Smooth muscle cell (in vitro differentiated cells): ENCODE measurements at regions not wholly inside any gene's neighbourhood (a gene's known extent, or its start where the extent isn't known, plus 50 kb on each side); places are given as distances from the start of the nearest gene placed in this dataset.

Experiments
- DNase-seq: peaks from one replicate; lab custom pipeline; 2025; ENCODE audit not compliant: unreplicated experiment; lab: John Stamatoyannopoulos, UW
- H2AFZ ChIP-seq: fragments of 200-600 bp; sonication (generic); 2 replicates; pipeline ENCODE4 v1.6.0; 2016; ENCODE audit warnings: antibody characterized with exemption, low read depth, mild to moderate bottlenecking
- H3F3A ChIP-seq: fragments of 200-600 bp; sonication (generic); 2 replicates; pipeline ENCODE4 v1.6.0; 2017; ENCODE audit warnings: antibody characterized with exemption, low read depth
- H3K27ac ChIP-seq: fragments of 200-600 bp; sonication (generic); 2 replicates; pipeline ENCODE4 v1.5.1; 2016; ENCODE audit warnings: low read depth, mild to moderate bottlenecking
- H3K27me3 ChIP-seq: fragments of 200-600 bp; sonication (generic); 2 replicates; pipeline ENCODE4 v1.6.1; 2016; ENCODE audit warnings: low read depth, mild to moderate bottlenecking
- H3K36me3 ChIP-seq: fragments of 200-600 bp; sonication (generic); 2 replicates; pipeline ENCODE4 v1.5.1; 2016; ENCODE audit warnings: low read depth
- H3K4me1 ChIP-seq: fragments of 200-600 bp; sonication (generic); 2 replicates; pipeline ENCODE4 v1.5.1; 2016; ENCODE audit warnings: low read depth
- H3K4me2 ChIP-seq: fragments of 200-600 bp; sonication (generic); 2 replicates; pipeline ENCODE4 v1.6.0; 2016; ENCODE audit warnings: mild to moderate bottlenecking
- H3K4me3 ChIP-seq: fragments of 200-600 bp; sonication (generic); 2 replicates; pipeline ENCODE4 v1.5.1; 2016; ENCODE audit warnings: mild to moderate bottlenecking
- H3K79me2 ChIP-seq: fragments of 200-600 bp; sonication (generic); 2 replicates; pipeline ENCODE4 v1.6.0; 2016; ENCODE audit warnings: low read depth, mild to moderate bottlenecking
- H3K9ac ChIP-seq: fragments of 200-600 bp; sonication (generic); 2 replicates; pipeline ENCODE4 v1.6.0; 2016; ENCODE audit warnings: low read depth
- H3K9me3 ChIP-seq: fragments of 200-600 bp; sonication (generic); replicated peaks from 2 replicates; pipeline ENCODE4 v1.5.1; 2016; ENCODE audit warnings: low read depth
- H4K20me1 ChIP-seq: fragments of 200-600 bp; sonication (generic); 2 replicates; pipeline ENCODE4 v1.6.0; 2016; ENCODE audit warnings: low read depth
- WGBS: methylation state at CpG from one replicate; pipeline ENCODE4 v1.1.7; 2016; ENCODE audit warnings: low lambda C conversion rate; 5-methylcytosine and 5-hydroxymethylcytosine counted together
- TF ChIP-seq, protein P1 (sequence below): fragments of 200-600 bp; sonication (generic); IDR thresholded peaks from 2 replicates; pipeline ENCODE4 v1.5.1; 2017; ENCODE audit warnings: borderline replicate concordance, mild to moderate bottlenecking, antibody characterized with exemption; ENCODE audit not compliant: insufficient read depth, poor library complexity, severe bottlenecking

DNA sequence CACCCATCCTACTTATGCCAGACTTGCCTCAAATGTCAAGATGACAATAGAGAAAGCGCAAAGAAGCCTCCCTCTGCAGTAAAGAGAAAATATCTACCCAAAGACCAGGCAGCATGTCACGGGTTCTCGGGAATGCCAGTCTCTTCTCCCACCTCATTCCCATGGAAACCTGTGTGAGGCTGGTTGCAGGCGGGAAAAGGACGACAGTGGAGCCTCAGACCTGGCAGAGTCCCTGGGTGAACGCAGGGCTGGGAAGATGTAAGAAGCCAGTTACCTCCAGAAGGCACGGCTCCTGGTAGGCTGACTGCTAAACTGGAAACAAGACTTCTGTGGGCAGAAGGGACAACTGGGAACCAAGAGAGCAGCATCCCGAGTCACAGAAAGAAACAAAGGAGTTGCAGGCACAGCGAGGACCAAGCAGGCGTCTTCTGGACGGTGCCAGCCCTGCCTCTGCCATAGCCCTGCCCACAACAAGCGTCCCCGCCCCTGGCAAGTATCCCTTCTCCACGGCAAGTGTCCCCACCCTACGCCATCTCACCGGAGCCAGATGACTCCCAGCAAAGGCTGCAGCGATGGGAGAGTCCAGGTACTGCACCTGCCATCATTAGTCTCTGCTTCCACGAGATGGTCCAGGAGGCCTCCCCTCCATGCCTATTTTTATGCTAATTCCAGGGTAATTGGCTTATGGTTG, 440.8 kb upstream of the MYT1L start:
- 85% methylated on average over 17 of the region's 18 CpGs for WGBS

DNA sequence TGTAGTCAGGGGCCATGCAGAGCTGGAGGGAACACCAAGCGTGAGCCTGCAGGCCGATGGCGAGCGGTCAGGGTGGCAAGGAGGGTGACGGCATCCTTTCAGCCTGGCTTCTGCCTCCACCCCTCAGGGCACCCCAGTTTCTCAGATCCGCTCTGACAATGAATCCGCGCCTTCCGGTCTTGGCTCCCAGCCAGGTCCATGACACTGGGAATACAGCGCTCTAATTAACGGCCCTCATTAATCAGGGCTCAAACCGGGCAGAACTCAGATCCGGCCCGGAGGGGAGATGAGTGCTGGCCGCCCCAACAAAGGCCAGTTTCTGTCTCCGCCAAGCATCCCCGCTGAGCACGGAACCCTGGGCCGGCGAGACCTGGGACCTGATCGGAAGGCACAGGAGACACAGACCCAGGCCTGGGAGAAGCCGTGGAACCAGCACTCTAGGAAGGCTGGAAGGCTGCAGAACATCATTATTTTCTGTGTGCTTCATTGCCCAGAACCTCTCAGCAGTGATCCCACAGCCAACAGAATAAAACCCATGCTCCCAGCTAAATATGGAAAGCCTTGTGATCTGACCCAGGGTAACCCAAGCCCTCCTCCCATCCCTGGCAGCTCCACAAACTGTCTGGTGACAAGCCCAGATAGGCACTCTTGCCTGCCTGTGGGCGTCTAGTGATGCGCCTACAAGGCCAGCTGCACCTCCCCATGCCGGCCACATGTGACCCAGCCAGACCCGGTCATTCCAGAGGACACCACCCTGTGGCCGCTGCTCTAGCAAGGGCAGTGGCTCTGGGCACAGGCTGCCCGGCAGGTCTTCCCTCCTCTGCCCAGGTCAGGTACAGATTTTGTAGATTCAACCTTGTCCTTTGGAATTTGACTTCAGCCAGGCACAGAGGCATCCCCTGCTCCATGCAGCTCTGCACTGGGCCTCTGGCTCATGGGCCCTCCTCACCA, 438.7 kb upstream of the MYT1L start:
- H3K36me3 ChIP-seq, result no peaks in the 10 kb centered on the region
- WGBS, result 95% methylated on average over 28 of the region's 28 CpGs

More for the DNA sequence above, 440.8 kb upstream of the MYT1L start:
- no peak overlapping the region for H3K4me2 ChIP-seq
- no peaks in the 10 kb centered on the region for H4K20me1 ChIP-seq
- H3F3A ChIP-seq, result no peaks in the 10 kb centered on the region
- TF ChIP-seq, protein P1, sequence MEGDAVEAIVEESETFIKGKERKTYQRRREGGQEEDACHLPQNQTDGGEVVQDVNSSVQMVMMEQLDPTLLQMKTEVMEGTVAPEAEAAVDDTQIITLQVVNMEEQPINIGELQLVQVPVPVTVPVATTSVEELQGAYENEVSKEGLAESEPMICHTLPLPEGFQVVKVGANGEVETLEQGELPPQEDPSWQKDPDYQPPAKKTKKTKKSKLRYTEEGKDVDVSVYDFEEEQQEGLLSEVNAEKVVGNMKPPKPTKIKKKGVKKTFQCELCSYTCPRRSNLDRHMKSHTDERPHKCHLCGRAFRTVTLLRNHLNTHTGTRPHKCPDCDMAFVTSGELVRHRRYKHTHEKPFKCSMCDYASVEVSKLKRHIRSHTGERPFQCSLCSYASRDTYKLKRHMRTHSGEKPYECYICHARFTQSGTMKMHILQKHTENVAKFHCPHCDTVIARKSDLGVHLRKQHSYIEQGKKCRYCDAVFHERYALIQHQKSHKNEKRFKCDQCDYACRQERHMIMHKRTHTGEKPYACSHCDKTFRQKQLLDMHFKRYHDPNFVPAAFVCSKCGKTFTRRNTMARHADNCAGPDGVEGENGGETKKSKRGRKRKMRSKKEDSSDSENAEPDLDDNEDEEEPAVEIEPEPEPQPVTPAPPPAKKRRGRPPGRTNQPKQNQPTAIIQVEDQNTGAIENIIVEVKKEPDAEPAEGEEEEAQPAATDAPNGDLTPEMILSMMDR, result no peak
- no peak overlapping the region for H3K27ac ChIP-seq
- H3K4me1 ChIP-seq, result no peaks in the 10 kb centered on the region
- H3K9me3 ChIP-seq, result no peaks in the 10 kb centered on the region
- H2AFZ ChIP-seq, result no peak overlapping the region
- H3K4me3 ChIP-seq, result no peak overlapping the region
- H3K36me3 ChIP-seq, result no peaks in the 10 kb centered on the region
- H3K79me2 ChIP-seq, result no peaks in the 10 kb centered on the region
- H3K9ac ChIP-seq, result no peak overlapping the region
- DNase-seq, result no peak
- H3K27me3 ChIP-seq, result no peaks in the 10 kb centered on the region

GRCh38 chr2:2768476-2768875, 437.4 kb upstream of the MYT1L start:
- Histone ChIP-seq H4K20me1 (no peaks in the 10 kb centered on the region), H3F3A (no peaks in the 10 kb centered on the region), H3K9me3 (no peaks in the 10 kb centered on the region), H3K4me3 (no peak overlapping the region), H3K79me2 (no peaks in the 10 kb centered on the region), H2AFZ (no peak overlapping the region), H3K9ac (no peak overlapping the region), H3K4me2 (no peak overlapping the region), H3K36me3 (no peaks in the 10 kb centered on the region), H3K27ac (no peak overlapping the region), H3K4me1 (no peaks in the 10 kb centered on the region), H3K27me3 (no peaks in the 10 kb centered on the region)
- TF ChIP-seq, protein P1, result no peak
- 88% methylated on average over 5 of the region's 6 CpGs for WGBS
- DNase-seq, result no peak

More for the DNA sequence above, 438.7 kb upstream of the MYT1L start:
- no peaks in the 10 kb centered on the region for H3F3A ChIP-seq
- no peak overlapping the region for H3K9ac ChIP-seq
- H3K27me3 ChIP-seq, result no peaks in the 10 kb centered on the region
- no peak for DNase-seq
- H3K4me1 ChIP-seq, result no peaks in the 10 kb centered on the region
- no peak overlapping the region for H3K27ac ChIP-seq
- no peaks in the 10 kb centered on the region for H4K20me1 ChIP-seq
- H2AFZ ChIP-seq, result no peak overlapping the region
- no peak overlapping the region for H3K4me3 ChIP-seq
- no peaks in the 10 kb centered on the region for H3K79me2 ChIP-seq
- TF ChIP-seq, protein P1, result no peak
- H3K4me2 ChIP-seq, result no peak overlapping the region
- no peaks in the 10 kb centered on the region for H3K9me3 ChIP-seq
